Neural progenitor cell (in vitro differentiated cells): ENCODE measurements at regions not wholly inside any gene's neighbourhood (a gene's known extent, or its start where the extent isn't known, plus 50 kb on each side); places are given as distances from the start of the nearest gene placed in this dataset.

Experiments
- DNase-seq: peaks from one replicate; pipeline ENCODE4 v3.0.0-alpha.2; 2016; ENCODE audit warnings: low spot score
- H2AFZ ChIP-seq: fragments of 200-600 bp; sonication (generic); replicated peaks from 2 replicates; pipeline ENCODE4 v1.6.1; 2016; ENCODE audit warnings: antibody characterized with exemption
- H3F3A ChIP-seq: fragments of 200-600 bp; sonication (generic); 2 replicates; pipeline ENCODE4 v1.6.1; 2016; ENCODE audit warnings: antibody characterized with exemption, low read depth
- H3K27ac ChIP-seq: fragments of 200-600 bp; sonication (generic); 2 replicates; pipeline ENCODE4 v1.5.1; 2016; ENCODE audit warnings: mild to moderate bottlenecking
- H3K27me3 ChIP-seq: fragments of 200-600 bp; sonication (generic); 2 replicates; pipeline ENCODE4 v1.6.1; 2016; ENCODE audit warnings: mild to moderate bottlenecking, moderate library complexity
- H3K36me3 ChIP-seq: fragments of 200-600 bp; sonication (generic); 2 replicates; pipeline ENCODE4 v1.5.1; 2016
- H3K4me1 ChIP-seq: fragments of 200-600 bp; sonication (generic); 2 replicates; pipeline ENCODE4 v1.6.1; 2016; ENCODE audit warnings: mixed run types
- H3K4me2 ChIP-seq: fragments of 200-600 bp; sonication (generic); 2 replicates; pipeline ENCODE4 v1.6.1; 2016
- H3K4me3 ChIP-seq: fragments of 200-600 bp; sonication (generic); 2 replicates; pipeline ENCODE4 v1.5.1; 2016
- H3K79me2 ChIP-seq: fragments of 200-600 bp; sonication (generic); 2 replicates; pipeline ENCODE4 v1.6.1; 2016; ENCODE audit warnings: low read depth
- H3K9ac ChIP-seq: fragments of 200-600 bp; sonication (generic); 2 replicates; pipeline ENCODE4 v1.6.1; 2016
- H3K9me3 ChIP-seq: fragments of 200-600 bp; sonication (generic); 2 replicates; pipeline ENCODE4 v1.5.1; 2016; ENCODE audit warnings: low read depth
- H4K20me1 ChIP-seq: fragments of 200-600 bp; sonication (generic); 2 replicates; pipeline ENCODE4 v1.6.1; 2016; ENCODE audit warnings: low read depth
- H3K27ac Mint-ChIP-seq: 3 replicates; pipeline ENCODE4 v1.8.0; 2021; ENCODE audit warnings: mixed read lengths
- H3K27me3 Mint-ChIP-seq: 2 replicates; pipeline ENCODE4 v1.8.0; 2022; ENCODE audit warnings: low read depth, mild to moderate bottlenecking, inconsistent platforms, moderate library complexity, mixed read lengths; ENCODE audit not compliant: insufficient read depth
- H3K36me3 Mint-ChIP-seq: 3 replicates; pipeline ENCODE4 v1.8.0; 2021; ENCODE audit warnings: mixed read lengths
- H3K4me1 Mint-ChIP-seq: 3 replicates; pipeline ENCODE4 v1.8.0; 2021; ENCODE audit warnings: mixed read lengths
- H3K4me3 Mint-ChIP-seq: 3 replicates; pipeline ENCODE4 v1.8.0; 2021; ENCODE audit warnings: mild to moderate bottlenecking, moderate library complexity, mixed read lengths
- H3K9me3 Mint-ChIP-seq: 3 replicates; pipeline ENCODE4 v1.8.0; 2020; ENCODE audit warnings: mixed read lengths
- CTCF ChIP-seq: fragments of 200-600 bp; sonication (generic); IDR thresholded peaks from 2 replicates; pipeline ENCODE4 v1.5.1; 2017; ENCODE audit warnings: antibody characterized with exemption, mild to moderate bottlenecking
- EZH2 ChIP-seq: fragments of 200-600 bp; sonication (generic); IDR thresholded peaks from 2 replicates; pipeline ENCODE4 v1.6.1; 2017; ENCODE audit warnings: antibody characterized with exemption, mild to moderate bottlenecking, moderate library complexity
- EZH2phosphoT487 ChIP-seq: fragments of 200-600 bp; sonication (generic); IDR thresholded peaks from 2 replicates; pipeline ENCODE4 v1.6.1; 2017; ENCODE audit warnings: antibody characterized with exemption

GRCh38 chr12:69044887-69045286 lies 111.9 kb upstream of the CPM start:
- Histone ChIP-seq H3F3A (peaks cover 5% of the 10 kb centered on the region), H3K9me3 (no peaks in the 10 kb centered on the region), H3K27ac (no peak overlapping the region), H3K4me3 (no peak overlapping the region), H3K36me3 (no peaks in the 10 kb centered on the region), H3K4me2 (no peak overlapping the region), H3K9ac (no peak overlapping the region), H2AFZ (no peak overlapping the region), H3K27me3 (no peaks in the 10 kb centered on the region), H4K20me1 (no peaks in the 10 kb centered on the region), H3K4me1 (peaks cover 12% of the 10 kb centered on the region), H3K79me2 (no peaks in the 10 kb centered on the region)
- Mint-ChIP-seq H3K27me3 (peaks cover 2% of the 10 kb centered on the region), H3K36me3 (no peaks in the 10 kb centered on the region), H3K4me1 (no peaks in the 10 kb centered on the region), H3K9me3 (no peaks in the 10 kb centered on the region), H3K27ac (no peak overlapping the region), H3K4me3 (no peak overlapping the region)
- no peak for DNase-seq
- TF ChIP-seq EZH2phosphoT487 (no peak), EZH2 (no peak), CTCF (no peak)

DNA sequence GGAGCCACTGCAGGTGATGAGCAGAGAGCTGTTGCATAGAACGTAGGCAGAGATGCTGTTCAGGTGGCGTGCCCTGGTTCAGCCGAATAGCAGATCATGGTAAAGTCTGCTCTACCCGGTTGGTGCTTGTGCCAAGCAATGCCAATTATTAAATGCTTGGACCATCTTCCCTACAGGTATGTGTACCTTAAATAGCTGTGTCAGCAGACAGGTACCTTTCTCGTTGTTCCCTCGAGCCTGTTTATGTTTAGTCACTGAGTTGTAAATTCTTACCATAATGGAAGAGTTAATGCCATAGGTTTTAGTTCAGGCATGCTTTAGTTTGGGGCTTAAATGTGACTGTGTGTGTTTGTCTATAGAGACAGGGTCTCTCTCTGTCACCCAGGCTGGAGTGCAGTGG lies 112.5 kb upstream of the CPM start:
- Mint-ChIP-seq H3K27ac (no peak overlapping the region), H3K9me3 (peaks cover 2% of the 10 kb centered on the region), H3K36me3 (no peaks in the 10 kb centered on the region)

DNA sequence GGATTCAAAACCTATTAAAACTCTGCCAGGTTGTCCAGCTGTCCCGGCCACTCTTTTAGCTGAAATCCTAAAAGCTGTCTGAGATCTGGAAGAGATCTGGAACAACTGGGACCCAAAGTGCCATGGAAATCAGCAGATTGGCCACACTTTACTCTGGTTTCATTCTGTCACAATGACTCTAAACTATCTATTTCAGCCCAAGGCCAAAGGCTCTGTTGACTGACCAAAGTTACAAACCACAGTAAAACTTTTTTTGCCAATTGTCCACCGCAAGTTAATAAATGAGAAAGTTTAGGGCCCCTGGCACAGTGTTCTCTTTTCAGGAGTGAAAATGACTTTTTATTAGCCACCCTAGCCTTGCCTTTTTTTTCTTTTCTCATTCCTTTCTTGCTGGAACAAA lies 113.4 kb upstream of the CPM start:
- Histone ChIP-seq H3K79me2 (no peaks in the 10 kb centered on the region), H3K4me3 (no peak overlapping the region), H3K4me2 (no peak overlapping the region), H3F3A (peaks cover 5% of the 10 kb centered on the region), H3K27me3 (no peaks in the 10 kb centered on the region), H3K36me3 (no peaks in the 10 kb centered on the region), H3K9me3 (no peaks in the 10 kb centered on the region), H2AFZ (no peak overlapping the region), H3K9ac (no peak overlapping the region), H3K27ac (no peak overlapping the region), H4K20me1 (no peaks in the 10 kb centered on the region), H3K4me1 (peaks cover 12% of the 10 kb centered on the region)
- H3K9me3 Mint-ChIP-seq: peaks cover 2% of the 10 kb centered on the region
- TF ChIP-seq EZH2 (no peak), CTCF (no peak), EZH2phosphoT487 (no peak)
- no peaks in the 10 kb centered on the region for H3K4me1 Mint-ChIP-seq
- no peak for DNase-seq
- no peaks in the 10 kb centered on the region for H3K36me3 Mint-ChIP-seq
- H3K4me3 Mint-ChIP-seq: no peak overlapping the region
- peaks cover 2% of the 10 kb centered on the region for H3K27me3 Mint-ChIP-seq
- no peak overlapping the region for H3K27ac Mint-ChIP-seq

More for the DNA sequence above, 112.5 kb upstream of the CPM start:
- Histone ChIP-seq H3K79me2 (no peaks in the 10 kb centered on the region), H3F3A (peaks cover 5% of the 10 kb centered on the region), H3K4me1 (peaks cover 12% of the 10 kb centered on the region), H3K27me3 (no peaks in the 10 kb centered on the region), H4K20me1 (no peaks in the 10 kb centered on the region), H3K9me3 (no peaks in the 10 kb centered on the region), H3K36me3 (no peaks in the 10 kb centered on the region), H3K4me3 (no peak overlapping the region), H3K27ac (no peak overlapping the region), H3K4me2 (no peak overlapping the region), H2AFZ (no peak overlapping the region), H3K9ac (no peak overlapping the region)
- TF ChIP-seq EZH2: no peak
- no peak for TF ChIP-seq EZH2phosphoT487
- TF ChIP-seq CTCF: no peak
- Mint-ChIP-seq H3K4me1 (no peaks in the 10 kb centered on the region), H3K4me3 (no peak overlapping the region), H3K27me3 (peaks cover 2% of the 10 kb centered on the region)
- no peak for DNase-seq

DNA sequence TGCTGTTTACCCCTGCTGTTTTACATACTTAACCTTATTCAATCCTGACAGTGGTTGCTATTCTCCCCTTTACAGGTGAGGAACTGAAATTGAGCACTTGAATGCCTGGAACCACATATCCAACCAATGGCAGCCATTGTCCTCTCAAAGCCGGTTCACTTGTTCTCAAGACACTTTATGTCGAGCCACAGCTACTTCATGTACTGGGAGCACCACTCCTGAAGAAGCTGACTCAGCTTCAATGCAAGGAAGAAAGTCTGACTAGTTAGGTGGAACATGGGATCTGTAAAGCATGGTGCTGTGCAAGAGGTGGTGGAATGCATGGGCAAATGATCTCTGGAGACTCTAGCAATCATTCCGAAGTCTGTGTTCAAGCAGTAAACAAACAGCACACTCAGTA lies 113.9 kb upstream of the CPM start:
- Mint-ChIP-seq H3K36me3 (no peaks in the 10 kb centered on the region), H3K27ac (no peak overlapping the region), H3K4me3 (no peak overlapping the region), H3K27me3 (peaks cover 2% of the 10 kb centered on the region), H3K9me3 (peaks cover 2% of the 10 kb centered on the region), H3K4me1 (no peaks in the 10 kb centered on the region)
- Histone ChIP-seq H3K27ac (no peak overlapping the region), H3K4me2 (no peak overlapping the region), H3K4me3 (no peak overlapping the region), H3K4me1 (peaks cover 12% of the 10 kb centered on the region), H3K9me3 (no peaks in the 10 kb centered on the region), H3F3A (peaks cover 5% of the 10 kb centered on the region), H3K79me2 (no peaks in the 10 kb centered on the region), H3K9ac (no peak overlapping the region), H2AFZ (no peak overlapping the region), H3K36me3 (no peaks in the 10 kb centered on the region), H3K27me3 (no peaks in the 10 kb centered on the region), H4K20me1 (no peaks in the 10 kb centered on the region)
- TF ChIP-seq EZH2phosphoT487: no peak
- no peak for TF ChIP-seq EZH2
- TF ChIP-seq CTCF: no peak
- no peak for DNase-seq
